DMS53 treated with DMSO at 0.1 percent for 48 hours (cell line): ENCODE measurements at regions not wholly inside any gene's neighbourhood (a gene's known extent, or its start where the extent isn't known, plus 50 kb on each side); places are given as distances from the start of the nearest gene placed in this dataset.

Experiments
- DNase-seq: peaks from one replicate; lab custom pipeline; 2025; ENCODE audit not compliant: unreplicated experiment; lab: John Stamatoyannopoulos, UW

- no peak for DNase-seq
These were observed 53.4 kb upstream of the FHIP2A start for GRCh38 chr10:114767986-114768821.

- DNase-seq = no peak
These were observed 51.6 kb upstream of the FHIP2A start for GRCh38 chr10:114770009-114770408.

GRCh38 chr10:114771157-114771556, 50.4 kb upstream of the FHIP2A start:
- no peak for DNase-seq

GRCh38 chr10:114771749-114772148, 49.8 kb upstream of the FHIP2A start:
- no peak for DNase-seq
